Calu3 (cell line): ENCODE measurements at regions not wholly inside any gene's neighbourhood (a gene's known extent, or its start where the extent isn't known, plus 50 kb on each side); places are given as distances from the start of the nearest gene placed in this dataset.

ENCODE experiments used
- BruUV-seq: library from RNA; stranded (reverse); fragments of 400-500 nt; replicated peaks from 2 replicates; lab custom pipeline; 2021; lab: Mats Ljungman, UMichigan
- CTCF ChIA-PET: fragments of 300-600 bp; sonication (Branson Sonifier 250); formaldehyde crosslinking; loops from one replicate; lab custom pipeline; 2022; ENCODE audit warnings: antibody characterized with exemption; lab: Charles Lee
- DNase-seq: peaks from one replicate; pipeline ENCODE4 v3.0.0; 2022
- H3K27ac Mint-ChIP-seq: one replicate; pipeline ENCODE4 v1.8.0; 2022; ENCODE audit warnings: mixed read lengths; ENCODE audit not compliant: unreplicated experiment
- H3K27me3 Mint-ChIP-seq: one replicate; pipeline ENCODE4 v1.8.0; 2022; ENCODE audit warnings: mixed read lengths; ENCODE audit not compliant: unreplicated experiment
- H3K36me3 Mint-ChIP-seq: one replicate; pipeline ENCODE4 v1.8.0; 2022; ENCODE audit warnings: mild to moderate bottlenecking, moderate library complexity, mixed read lengths; ENCODE audit not compliant: insufficient read depth, unreplicated experiment
- H3K4me1 Mint-ChIP-seq: one replicate; pipeline ENCODE4 v1.8.0; 2022; ENCODE audit warnings: mild to moderate bottlenecking, low read depth, mixed read lengths; ENCODE audit not compliant: unreplicated experiment
- H3K4me3 Mint-ChIP-seq: one replicate; pipeline ENCODE4 v1.8.0; 2022; ENCODE audit warnings: mild to moderate bottlenecking, low read depth, moderate library complexity, mixed read lengths; ENCODE audit not compliant: unreplicated experiment
- H3K9me3 Mint-ChIP-seq: one replicate; pipeline ENCODE4 v1.8.0; 2022; ENCODE audit warnings: low read depth, mixed read lengths; ENCODE audit not compliant: unreplicated experiment
- intact Hi-C: fragments of 100-400 bp; cut with micrococcal nuclease; formaldehyde crosslinking; loops from one replicate; pipeline ENCODE4 v1.10.0; 2022; ENCODE audit not compliant: unreplicated experiment
- TF ChIP-seq, protein P1 (sequence below): fragments of 200-600 bp; IDR thresholded peaks from one replicate; pipeline ENCODE4 v1.8.0; 2022; ENCODE audit warnings: antibody characterized with exemption; ENCODE audit not compliant: unreplicated experiment

DNA sequence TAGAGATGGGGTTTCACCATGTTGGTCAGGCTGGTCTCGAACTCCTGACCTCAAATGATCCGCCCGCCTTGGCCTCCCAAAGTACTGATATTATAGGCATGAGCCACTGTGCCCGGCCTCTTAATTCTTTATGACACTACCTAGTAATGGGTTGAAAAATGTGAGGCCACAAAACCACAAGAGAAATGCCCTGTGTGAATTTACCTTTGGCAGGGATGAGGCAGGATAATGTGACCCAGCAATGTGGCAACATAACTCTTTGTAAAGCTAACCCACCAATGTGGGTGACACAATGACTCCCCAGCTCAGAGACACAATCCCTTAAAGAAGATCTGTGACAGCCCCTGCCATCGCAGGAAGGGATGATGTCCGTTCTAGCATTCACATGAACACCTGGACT, 533.1 kb downstream of the KLF5 start:
- Mint-ChIP-seq H3K27me3 (no peaks in the 10 kb centered on the region), H3K27ac (no peak overlapping the region), H3K4me3 (no peak overlapping the region), H3K4me1 (no peaks in the 10 kb centered on the region), H3K36me3 (no peaks in the 10 kb centered on the region), H3K9me3 (peaks cover 2% of the 10 kb centered on the region)
- TF ChIP-seq, protein P1, sequence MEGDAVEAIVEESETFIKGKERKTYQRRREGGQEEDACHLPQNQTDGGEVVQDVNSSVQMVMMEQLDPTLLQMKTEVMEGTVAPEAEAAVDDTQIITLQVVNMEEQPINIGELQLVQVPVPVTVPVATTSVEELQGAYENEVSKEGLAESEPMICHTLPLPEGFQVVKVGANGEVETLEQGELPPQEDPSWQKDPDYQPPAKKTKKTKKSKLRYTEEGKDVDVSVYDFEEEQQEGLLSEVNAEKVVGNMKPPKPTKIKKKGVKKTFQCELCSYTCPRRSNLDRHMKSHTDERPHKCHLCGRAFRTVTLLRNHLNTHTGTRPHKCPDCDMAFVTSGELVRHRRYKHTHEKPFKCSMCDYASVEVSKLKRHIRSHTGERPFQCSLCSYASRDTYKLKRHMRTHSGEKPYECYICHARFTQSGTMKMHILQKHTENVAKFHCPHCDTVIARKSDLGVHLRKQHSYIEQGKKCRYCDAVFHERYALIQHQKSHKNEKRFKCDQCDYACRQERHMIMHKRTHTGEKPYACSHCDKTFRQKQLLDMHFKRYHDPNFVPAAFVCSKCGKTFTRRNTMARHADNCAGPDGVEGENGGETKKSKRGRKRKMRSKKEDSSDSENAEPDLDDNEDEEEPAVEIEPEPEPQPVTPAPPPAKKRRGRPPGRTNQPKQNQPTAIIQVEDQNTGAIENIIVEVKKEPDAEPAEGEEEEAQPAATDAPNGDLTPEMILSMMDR, result no peak
- CTCF ChIA-PET, result no interaction called here
- intact Hi-C loops, result no loop called here
- BruUV-seq, result no TSS peak
- DNase-seq, result no peak

DNA sequence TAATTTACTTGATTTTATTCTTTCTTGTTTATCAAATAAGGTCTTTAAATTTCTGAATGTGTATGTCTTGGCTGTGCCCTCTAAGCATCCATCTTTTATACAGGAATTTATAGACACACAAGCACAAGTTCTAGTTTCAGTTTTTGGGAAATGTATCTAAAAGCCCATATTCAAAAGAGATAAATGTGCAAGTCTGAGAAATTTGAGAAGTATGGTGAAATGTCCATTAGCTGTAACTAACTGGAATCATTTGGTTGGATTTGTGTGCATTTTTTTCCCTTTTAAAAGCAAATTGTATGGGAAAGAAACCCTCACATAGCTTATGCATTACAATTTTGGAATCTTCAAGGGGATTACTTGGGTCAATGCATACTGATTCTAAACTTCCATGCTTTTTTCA, 532.0 kb downstream of the KLF5 start:
- H3K4me3 Mint-ChIP-seq, result no peak overlapping the region
- TF ChIP-seq, protein P1, result no peak
- no peaks in the 10 kb centered on the region for H3K4me1 Mint-ChIP-seq
- no peaks in the 10 kb centered on the region for H3K36me3 Mint-ChIP-seq
- DNase-seq, result no peak
- CTCF ChIA-PET, result no interaction called here
- BruUV-seq, result no TSS peak
- intact Hi-C loops, result no loop called here
- no peak overlapping the region for H3K27ac Mint-ChIP-seq
- no peaks in the 10 kb centered on the region for H3K27me3 Mint-ChIP-seq
- H3K9me3 Mint-ChIP-seq, result peaks cover 6% of the 10 kb centered on the region

DNA sequence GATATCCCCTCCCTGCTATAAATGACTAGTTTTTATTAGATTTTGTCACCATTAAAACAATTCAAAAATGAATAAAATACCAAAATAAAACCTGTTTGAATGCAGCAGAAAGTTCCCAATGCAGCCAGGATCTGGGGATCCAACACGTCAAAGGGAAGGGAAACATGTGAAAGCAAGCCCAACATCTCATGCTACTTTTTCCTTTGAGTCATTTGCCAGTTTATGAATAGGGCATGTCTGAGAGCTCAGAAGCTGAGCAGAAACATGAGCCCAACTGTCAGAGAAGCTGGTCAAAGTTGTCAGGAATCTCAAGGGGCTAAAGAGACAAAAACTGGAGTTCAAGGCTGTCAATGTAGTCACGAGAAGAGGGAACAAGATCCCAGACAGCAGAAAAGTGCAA, 526.4 kb downstream of the KLF5 start:
- intact Hi-C loops, result no loop called here
- no peak for DNase-seq
- BruUV-seq, result no TSS peak
- no peaks in the 10 kb centered on the region for H3K27me3 Mint-ChIP-seq
- no peaks in the 10 kb centered on the region for H3K4me1 Mint-ChIP-seq
- H3K4me3 Mint-ChIP-seq, result no peak overlapping the region
- CTCF ChIA-PET, result no interaction called here
- TF ChIP-seq, protein P1, result no peak
- H3K27ac Mint-ChIP-seq, result no peak overlapping the region
- peaks cover 4% of the 10 kb centered on the region for H3K9me3 Mint-ChIP-seq
- no peaks in the 10 kb centered on the region for H3K36me3 Mint-ChIP-seq

DNA sequence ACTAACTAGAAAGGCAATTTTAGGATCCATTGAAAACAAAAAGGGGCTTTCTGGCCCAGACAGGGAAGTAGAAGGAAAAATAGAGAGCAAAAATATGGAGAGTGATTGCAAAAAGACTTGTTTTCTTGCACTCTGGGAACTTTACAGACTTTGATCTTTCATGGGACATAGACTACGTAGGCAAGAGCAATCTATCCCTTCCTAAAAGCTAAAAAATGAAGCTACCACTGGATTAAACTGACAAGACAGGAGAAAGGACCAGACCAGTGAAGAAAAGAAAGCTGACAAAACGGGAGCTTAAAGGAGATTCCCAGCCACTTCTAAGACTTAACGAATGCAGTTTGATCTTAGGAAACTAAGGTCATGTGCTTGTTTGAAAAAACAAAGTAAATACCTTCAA, 524.5 kb downstream of the KLF5 start:
- no peak for DNase-seq
- H3K27me3 Mint-ChIP-seq, result no peaks in the 10 kb centered on the region
- TF ChIP-seq, protein P1, result no peak

More for the DNA sequence above, 524.5 kb downstream of the KLF5 start:
- BruUV-seq, result no TSS peak
- intact Hi-C loops, result no loop called here
- H3K36me3 Mint-ChIP-seq, result no peaks in the 10 kb centered on the region
- CTCF ChIA-PET, result no interaction called here
- H3K4me3 Mint-ChIP-seq, result no peak overlapping the region
- H3K4me1 Mint-ChIP-seq, result no peaks in the 10 kb centered on the region
- H3K27ac Mint-ChIP-seq, result no peak overlapping the region
- H3K9me3 Mint-ChIP-seq, result peaks cover 4% of the 10 kb centered on the region
